IMR-90 (cell line): ENCODE measurements at regions not wholly inside any gene's neighbourhood (a gene's known extent, or its start where the extent isn't known, plus 50 kb on each side); places are given as distances from the start of the nearest gene placed in this dataset.
"Not testable (repeated sequence)": the region's sequence is repeated elsewhere in the genome, so short reads cannot be mapped to it uniquely, and the experiment has no call there.

ENCODE experiments used
- CTCF ChIP-seq: conservative IDR thresholded peaks from 2 replicates; pipeline ENCODE4 v1.5.1; 2012; ENCODE audit warnings: mild to moderate bottlenecking, low read depth, low read length, improper control_type of control experiment
- MAZ ChIP-seq: IDR thresholded peaks from 2 replicates; pipeline ENCODE4 v1.6.1; 2012; ENCODE audit warnings: low read depth, mild to moderate bottlenecking, low read length, improper control_type of control experiment, moderate library complexity, borderline replicate concordance
- POLR2A ChIP-seq: IDR thresholded peaks from 2 replicates; pipeline ENCODE4 v1.6.1; 2012; ENCODE audit warnings: mild to moderate bottlenecking, low read depth, low read length
- SMC3 ChIP-seq: fragments of 150-350 bp; IDR thresholded peaks from 2 replicates; pipeline ENCODE4 v1.6.1; 2016; ENCODE audit warnings: low read depth, mild to moderate bottlenecking, antibody characterized with exemption, low read length, moderate library complexity

- TF ChIP-seq CTCF, POLR2A, MAZ, SMC3: not testable (repeated sequence)
These were observed 145.3 kb upstream of the NBPF9 start for GRCh38 chr1:149248610-149249009.
